CD4-positive, CD25-positive, alpha-beta regulatory T cell (primary cell): ENCODE measurements at regions not wholly inside any gene's neighbourhood (a gene's known extent, or its start where the extent isn't known, plus 50 kb on each side); places are given as distances from the start of the nearest gene placed in this dataset.

ENCODE experiments used
- ATAC-seq, 2 donors: fragments of 150-1000 bp; cut with Tn5 transposase; one replicate each; pipeline ENCODE4 v1.10.0; 2021; ENCODE audit warnings: low read depth in 2 of 2, moderate number of reproducible peaks in 2 of 2, moderate library complexity in 1 of 2
- DNase-seq, 3 donors: peaks; one replicate each; pipeline versions ENCODE4 v3.0.0 to v3.0.0-alpha.2; 2012 to 2022; ENCODE audit warnings: mixed read lengths in 1 of 3
- H3K27ac ChIP-seq: one replicate; pipeline ENCODE4 v1.7.0; 2013; ENCODE audit warnings: mild to moderate bottlenecking, low read length; ENCODE audit not compliant: insufficient read depth, poor library complexity, severe bottlenecking
- H3K27me3 ChIP-seq: one replicate; pipeline ENCODE4 v1.7.0; 2013; ENCODE audit warnings: low read length; ENCODE audit not compliant: control insufficient read depth, insufficient read depth
- H3K36me3 ChIP-seq: one replicate; pipeline ENCODE4 v1.7.0; 2013; ENCODE audit warnings: mild to moderate bottlenecking, low read length, moderate library complexity; ENCODE audit not compliant: control insufficient read depth, insufficient read depth
- H3K4me1 ChIP-seq: 2 replicates; pipeline ENCODE4 v1.7.0; 2013; ENCODE audit warnings: mild to moderate bottlenecking, low read length; ENCODE audit not compliant: insufficient read depth, control insufficient read depth, poor library complexity, severe bottlenecking
- H3K4me3 ChIP-seq: one replicate; pipeline ENCODE4 v1.7.0; 2013; ENCODE audit warnings: low read depth, mild to moderate bottlenecking, low read length, moderate library complexity
- H3K9me3 ChIP-seq, 2 experiments: 1 replicate in 1 of 2; 2 replicates in 1 of 2; pipeline ENCODE4 v1.7.0; 2013; ENCODE audit warnings: low read length in 2 of 2, mild to moderate bottlenecking in 1 of 2, moderate library complexity in 1 of 2; ENCODE audit not compliant: control insufficient read depth in 2 of 2
- H3K27ac Mint-ChIP-seq, 3 donors: one replicate each; pipeline ENCODE4 v1.8.0; 2020 to 2022; ENCODE audit warnings: mild to moderate bottlenecking in 3 of 3, mixed read lengths in 3 of 3, moderate library complexity in 2 of 3
- H3K27me3 Mint-ChIP-seq: one replicate; pipeline ENCODE4 v1.8.0; 2022; ENCODE audit warnings: mild to moderate bottlenecking, mixed read lengths
- H3K36me3 Mint-ChIP-seq: one replicate; pipeline ENCODE4 v1.8.0; 2020; ENCODE audit warnings: mixed read lengths
- H3K4me1 Mint-ChIP-seq, 4 donors: one replicate each; pipeline ENCODE4 v1.8.0; 2020 to 2022; ENCODE audit warnings: mixed read lengths in 4 of 4, mild to moderate bottlenecking in 1 of 4
- H3K4me3 Mint-ChIP-seq, 4 donors: one replicate each; pipeline ENCODE4 v1.8.0; 2020 to 2022; ENCODE audit warnings: mild to moderate bottlenecking in 4 of 4, mixed read lengths in 4 of 4, moderate library complexity in 3 of 4
- H3K9me3 Mint-ChIP-seq, 7 donors: one replicate each; pipeline ENCODE4 v1.8.0; 2020 to 2022; ENCODE audit warnings: mixed read lengths in 7 of 7, mild to moderate bottlenecking in 3 of 7, moderate library complexity in 2 of 7

DNA sequence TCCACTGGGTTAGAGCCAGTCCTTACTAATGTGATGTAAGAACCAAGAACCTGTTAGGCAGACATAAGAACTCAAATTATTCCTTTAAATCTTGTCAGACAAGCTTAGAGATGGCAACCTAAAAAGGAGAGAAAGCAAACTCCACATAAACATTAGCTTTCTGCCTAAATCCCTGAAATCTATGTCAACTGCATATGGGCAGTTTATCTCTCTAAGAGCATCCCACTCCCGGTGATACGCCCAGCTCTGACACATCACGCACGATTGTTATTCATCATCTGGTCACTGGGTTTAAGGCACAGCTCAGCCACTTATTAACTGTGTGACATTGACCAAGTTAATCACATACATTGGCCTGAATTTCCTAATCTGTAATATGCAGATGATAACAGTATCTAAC, 323.7 kb downstream of the HHIPL2 start:
- Histone ChIP-seq H3K27me3 (no peaks in the 10 kb centered on the region), H3K27ac (no peak overlapping the region), H3K9me3 (no peaks in the 10 kb centered on the region), H3K36me3 (no peaks in the 10 kb centered on the region), H3K4me3 (no peak overlapping the region), H3K4me1 (no peaks in the 10 kb centered on the region)
- Mint-ChIP-seq H3K27me3 (no peaks in the 10 kb centered on the region), H3K4me1 (no peaks in the 10 kb centered on the region), H3K9me3 (peaks cover 0 to 9% (median 5%) of the 10 kb centered on the region in 7 donors), H3K36me3 (no peaks in the 10 kb centered on the region), H3K4me3 (no peak overlapping the region), H3K27ac (no peak overlapping the region)
- no peak for DNase-seq
- ATAC-seq: no peak

DNA sequence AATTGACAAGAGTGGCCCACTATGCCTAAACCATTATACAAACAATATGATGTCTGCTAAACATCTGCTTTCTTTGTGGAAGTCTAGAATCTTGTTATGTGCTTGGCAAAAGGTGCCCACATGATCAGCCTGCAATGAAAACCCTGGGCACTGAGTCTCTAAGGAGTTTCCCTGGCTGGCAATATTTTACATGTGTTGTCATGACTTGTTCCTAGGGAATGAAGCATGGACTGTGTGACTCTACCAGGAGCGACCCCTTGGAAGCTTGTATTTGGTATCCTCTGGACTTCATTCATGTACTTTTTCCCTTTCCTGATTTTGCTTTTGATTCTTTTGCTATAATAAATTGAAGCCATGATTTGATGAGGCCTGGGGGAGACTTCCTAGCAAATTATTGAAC, 324.9 kb downstream of the HHIPL2 start:
- Mint-ChIP-seq H3K4me3 (no peak overlapping the region), H3K27me3 (no peaks in the 10 kb centered on the region)

DNA sequence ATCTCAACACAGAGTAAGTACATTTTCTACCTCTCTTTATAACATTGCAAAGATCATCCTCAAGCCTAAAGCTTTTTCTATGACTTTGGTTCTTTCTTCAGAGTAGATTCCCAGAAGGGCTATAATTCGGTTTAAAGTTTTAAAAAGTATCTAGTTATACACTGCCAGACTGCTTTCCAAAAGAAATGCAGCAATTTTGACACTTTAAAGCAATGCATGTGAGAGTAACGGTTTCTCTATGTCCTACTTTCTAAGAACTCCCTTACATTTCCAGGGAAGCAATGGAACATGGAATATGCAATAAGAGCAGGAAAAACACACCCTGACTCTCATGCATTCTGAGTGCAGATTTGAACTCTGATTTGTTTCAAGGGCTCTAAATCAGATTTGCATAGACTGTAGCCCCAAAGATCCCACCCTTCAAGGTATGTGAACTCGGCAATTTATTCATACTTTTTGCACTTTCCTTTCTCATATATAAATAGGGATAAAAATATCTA, 331.6 kb downstream of the HHIPL2 start:
- Histone ChIP-seq H3K27me3 (no peaks in the 10 kb centered on the region), H3K4me1 (no peaks in the 10 kb centered on the region), H3K27ac (no peak overlapping the region)

More for the DNA sequence above, 324.9 kb downstream of the HHIPL2 start:
- Histone ChIP-seq H3K4me1 (no peaks in the 10 kb centered on the region), H3K36me3 (no peaks in the 10 kb centered on the region), H3K27ac (no peak overlapping the region), H3K4me3 (no peak overlapping the region), H3K27me3 (no peaks in the 10 kb centered on the region), H3K9me3 (no peaks in the 10 kb centered on the region)
- no peaks in the 10 kb centered on the region for H3K4me1 Mint-ChIP-seq
- no peak for DNase-seq
- no peak overlapping the region for H3K27ac Mint-ChIP-seq
- H3K36me3 Mint-ChIP-seq: no peaks in the 10 kb centered on the region
- ATAC-seq: no peak
- peaks cover 0 to 10% (median 4%) of the 10 kb centered on the region in 7 donors for H3K9me3 Mint-ChIP-seq

DNA sequence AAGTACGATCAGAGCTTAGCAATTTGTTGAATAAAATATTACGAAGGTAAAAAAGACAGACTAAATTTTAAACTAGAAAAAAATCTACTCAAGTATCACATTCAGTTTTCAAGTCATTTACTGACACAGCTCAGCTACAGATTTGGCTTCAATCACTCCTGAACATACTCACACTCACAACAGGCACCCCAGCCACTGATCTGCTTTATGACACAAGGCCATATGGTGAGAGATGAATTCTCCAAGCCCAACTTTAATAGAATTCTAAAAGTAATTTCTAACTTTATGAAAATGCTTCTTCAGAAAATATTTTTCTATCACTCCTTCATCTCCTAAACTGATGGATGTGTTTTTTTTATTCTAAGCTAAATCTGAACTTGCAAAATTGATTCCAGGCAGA, 337.1 kb downstream of the HHIPL2 start:
- Mint-ChIP-seq H3K27me3 (no peaks in the 10 kb centered on the region), H3K4me3 (no peak overlapping the region), H3K27ac (no peak overlapping the region), H3K9me3 (peaks cover 0 to 3% (median 0%) of the 10 kb centered on the region in 7 donors), H3K4me1 (no peaks in the 10 kb centered on the region), H3K36me3 (no peaks in the 10 kb centered on the region)
- H3K4me1 ChIP-seq: no peaks in the 10 kb centered on the region
- H3K27ac ChIP-seq: no peak overlapping the region
- no peaks in the 10 kb centered on the region for H3K36me3 ChIP-seq
- H3K9me3 ChIP-seq: no peaks in the 10 kb centered on the region
- H3K27me3 ChIP-seq: no peaks in the 10 kb centered on the region
- DNase-seq (no peak), ATAC-seq (no peak)
- H3K4me3 ChIP-seq: no peak overlapping the region

More for the DNA sequence above, 331.6 kb downstream of the HHIPL2 start:
- no peaks in the 10 kb centered on the region for H3K36me3 ChIP-seq
- no peak for ATAC-seq
- no peak for DNase-seq
- H3K9me3 ChIP-seq: no peaks in the 10 kb centered on the region
- no peaks in the 10 kb centered on the region for H3K27me3 Mint-ChIP-seq
- no peaks in the 10 kb centered on the region for H3K36me3 Mint-ChIP-seq
- H3K9me3 Mint-ChIP-seq: peaks cover 0 to 6% (median 4%) of the 10 kb centered on the region in 7 donors
- H3K4me1 Mint-ChIP-seq: no peaks in the 10 kb centered on the region
- H3K4me3 Mint-ChIP-seq: no peak overlapping the region
- H3K27ac Mint-ChIP-seq: no peak overlapping the region
- no peak overlapping the region for H3K4me3 ChIP-seq

DNA sequence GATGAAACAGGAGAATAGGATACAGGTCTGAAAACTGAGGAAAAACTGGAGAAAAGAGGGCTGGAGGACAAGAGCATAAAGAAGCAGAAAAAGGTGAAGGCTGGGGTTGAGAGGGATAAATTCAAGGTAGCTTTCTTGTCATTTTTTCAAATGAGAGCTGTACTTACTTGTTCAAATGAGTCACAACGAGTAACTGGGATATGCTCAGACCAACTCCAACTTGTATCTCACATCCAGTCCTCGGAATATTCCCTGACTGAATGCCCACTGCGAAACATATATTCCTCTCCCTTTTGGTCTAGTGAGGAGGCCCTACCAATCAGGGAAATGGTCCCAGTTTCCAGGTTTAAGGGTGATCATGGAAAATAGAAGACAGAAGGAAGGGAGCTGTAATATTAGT, 343.4 kb downstream of the HHIPL2 start:
- H3K9me3 ChIP-seq: no peaks in the 10 kb centered on the region
- DNase-seq (no peak), ATAC-seq (no peak)
- no peak overlapping the region for H3K4me3 Mint-ChIP-seq
- H3K9me3 Mint-ChIP-seq: peaks cover 0 to 4% (median 0%) of the 10 kb centered on the region in 7 donors
- no peaks in the 10 kb centered on the region for H3K4me1 ChIP-seq
- no peak overlapping the region for H3K27ac Mint-ChIP-seq
- H3K36me3 ChIP-seq: no peaks in the 10 kb centered on the region
- no peaks in the 10 kb centered on the region for H3K36me3 Mint-ChIP-seq
- H3K27me3 ChIP-seq: peaks cover under 1% of the 10 kb centered on the region
- no peaks in the 10 kb centered on the region for H3K27me3 Mint-ChIP-seq
- H3K4me1 Mint-ChIP-seq: peaks cover 0 to 2% (median 0%) of the 10 kb centered on the region in 4 donors
- H3K4me3 ChIP-seq: no peak overlapping the region
- H3K27ac ChIP-seq: no peak overlapping the region

DNA sequence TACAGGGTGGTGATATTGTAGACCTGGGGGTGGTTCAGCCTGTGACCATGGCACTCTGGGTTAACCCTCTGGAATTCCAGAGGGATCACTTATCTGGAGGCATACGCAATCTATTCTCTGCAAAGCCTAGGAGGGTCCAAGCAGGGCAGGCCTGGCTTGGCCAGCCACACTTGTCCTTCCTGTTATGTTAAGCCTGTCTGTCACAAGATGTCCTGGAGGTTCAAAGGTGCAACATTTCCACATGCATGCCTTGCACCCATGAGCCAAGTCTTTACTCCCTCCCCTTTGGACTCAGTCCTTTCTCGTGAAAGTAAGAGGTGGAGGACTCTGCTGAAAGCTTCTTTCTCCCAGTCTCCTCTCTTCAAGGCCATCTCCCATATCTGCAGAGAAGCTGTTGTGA, 345.1 kb downstream of the HHIPL2 start:
- H3K36me3 Mint-ChIP-seq: no peaks in the 10 kb centered on the region
- no peak for ATAC-seq
- peaks cover 2% of the 10 kb centered on the region for H3K27me3 ChIP-seq

DNA sequence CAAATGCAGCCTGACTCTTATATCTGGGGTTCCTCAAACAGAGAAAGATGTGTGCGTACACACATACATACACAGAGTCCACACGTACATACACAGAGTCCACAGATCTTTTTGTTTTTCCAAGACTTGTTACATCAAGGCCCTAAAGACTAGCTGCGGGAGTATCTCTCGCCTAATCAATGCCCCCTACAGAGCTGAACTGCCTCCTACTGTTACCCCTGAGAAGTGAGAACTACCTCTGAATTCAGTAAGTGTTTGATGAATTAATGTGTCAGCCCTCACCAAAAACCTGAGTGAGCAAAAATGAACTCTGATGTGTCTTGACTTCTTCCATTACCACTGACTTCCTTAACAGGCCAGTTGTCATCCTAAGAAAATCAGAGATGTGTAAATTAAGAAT, 351.2 kb downstream of the HHIPL2 start:
- H3K27ac Mint-ChIP-seq: no peak overlapping the region
- no peaks in the 10 kb centered on the region for H3K4me1 Mint-ChIP-seq
- H3K4me1 ChIP-seq: no peaks in the 10 kb centered on the region
- H3K27me3 ChIP-seq: peaks cover 2% of the 10 kb centered on the region
- no peak overlapping the region for H3K4me3 ChIP-seq
- no peak for ATAC-seq
- no peaks in the 10 kb centered on the region for H3K36me3 ChIP-seq
- no peaks in the 10 kb centered on the region for H3K27me3 Mint-ChIP-seq
- peaks cover 0 to 2% (median 0%) of the 10 kb centered on the region in 7 donors for H3K9me3 Mint-ChIP-seq
- no peak overlapping the region for H3K27ac ChIP-seq
- H3K9me3 ChIP-seq: no peaks in the 10 kb centered on the region
- DNase-seq: no peak
- no peak overlapping the region for H3K4me3 Mint-ChIP-seq
- H3K36me3 Mint-ChIP-seq: peaks cover 2% of the 10 kb centered on the region

More for the DNA sequence above, 345.1 kb downstream of the HHIPL2 start:
- no peaks in the 10 kb centered on the region for H3K4me1 ChIP-seq
- Mint-ChIP-seq H3K4me1 (peaks cover 0 to 2% (median 0%) of the 10 kb centered on the region in 4 donors), H3K27me3 (no peaks in the 10 kb centered on the region), H3K27ac (no peak overlapping the region), H3K4me3 (no peak overlapping the region), H3K9me3 (peaks cover 0 to 2% (median 0%) of the 10 kb centered on the region in 7 donors)
- no peaks in the 10 kb centered on the region for H3K9me3 ChIP-seq
- no peaks in the 10 kb centered on the region for H3K36me3 ChIP-seq
- no peak overlapping the region for H3K4me3 ChIP-seq
- DNase-seq: no peak
- no peak overlapping the region for H3K27ac ChIP-seq

DNA sequence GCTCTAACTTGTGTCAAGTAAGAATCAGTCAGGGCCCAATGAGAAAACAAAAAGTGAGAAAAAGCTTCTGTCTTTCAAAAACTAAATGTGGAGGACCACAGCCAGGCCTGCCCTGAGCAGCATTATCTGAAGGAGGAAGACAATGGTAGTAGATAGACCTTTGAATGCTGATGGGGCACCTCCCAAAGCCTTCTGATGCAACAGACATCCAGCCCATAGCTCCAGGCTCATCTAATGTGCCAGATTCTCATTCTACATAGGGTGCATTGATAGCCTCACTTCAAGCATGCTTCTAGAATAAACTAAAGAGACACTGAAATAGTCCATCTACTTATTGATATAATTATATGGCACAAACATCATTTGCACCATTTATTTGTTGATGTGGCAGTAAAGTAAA, 351.6 kb downstream of the HHIPL2 start:
- no peak overlapping the region for H3K27ac ChIP-seq
- H3K27me3 Mint-ChIP-seq: no peaks in the 10 kb centered on the region
- H3K27me3 ChIP-seq: peaks cover 2% of the 10 kb centered on the region
- DNase-seq (no peak), ATAC-seq (no peak)
- H3K36me3 Mint-ChIP-seq: peaks cover 6% of the 10 kb centered on the region
- no peak overlapping the region for H3K4me3 ChIP-seq
- H3K9me3 Mint-ChIP-seq: peaks cover 0 to 7% (median 0%) of the 10 kb centered on the region in 7 donors
- no peaks in the 10 kb centered on the region for H3K36me3 ChIP-seq
- no peaks in the 10 kb centered on the region for H3K9me3 ChIP-seq
- H3K4me3 Mint-ChIP-seq: no peak overlapping the region
- no peak overlapping the region for H3K27ac Mint-ChIP-seq
- H3K4me1 ChIP-seq: no peaks in the 10 kb centered on the region
- no peaks in the 10 kb centered on the region for H3K4me1 Mint-ChIP-seq
